A549 (cell line): ENCODE measurements at regions not wholly inside any gene's neighbourhood (a gene's known extent, or its start where the extent isn't known, plus 50 kb on each side); places are given as distances from the start of the nearest gene placed in this dataset.

Experiments
- ATAC-seq, 2 experiments: fragments of 200-7000 bp in 1 of 2; fragments of >200 bp in 1 of 2; cut with Nextera tagmentation in 1 of 2; cut with Tn5 transposase in 1 of 2; 3 replicates each; pipeline versions ENCODE4 v1.8.0 to v1.9.1; 2018 to 2020; ENCODE audit warnings: mild to moderate bottlenecking in 1 of 2, moderate library complexity in 1 of 2
- CTCF ChIA-PET: fragments of 300-600 bp; sonication (Branson Sonifier 250); formaldehyde crosslinking; extraction: SDS; loops from one replicate; lab custom pipeline; 2021; ENCODE audit warnings: antibody characterized with exemption, inconsistent platforms; lab: Yijun Ruan, JAX
- POLR2A ChIA-PET: fragments of 350-600 bp; formaldehyde crosslinking; extraction: SDS; loops from one replicate; lab custom pipeline; 2021; ENCODE audit warnings: antibody characterized with exemption, inconsistent platforms; lab: Yijun Ruan, JAX
- DNase-seq, 2 experiments: peaks; one replicate each; pipeline versions ENCODE4 v3.0.0 to v3.0.0-alpha.2; 2011 to 2016; ENCODE audit warnings: low read depth in 1 of 2, low spot score in 1 of 2
- FAIRE-seq: peaks from 2 replicates; lab custom pipeline; 2011; peaks lifted over from hg19 to GRCh38; lab: Jason Lieb, UNC
- H3K27ac ChIP-seq, 2 experiments: fragments of >200 bp; sonication (Bioruptor Twin); formaldehyde crosslinking; 3 replicates each; pipeline ENCODE4 v1.5.1; 2016 to 2017
- H3K4me1 ChIP-seq: fragments of >200 bp; sonication (Bioruptor Twin); formaldehyde crosslinking; 3 replicates; pipeline ENCODE4 v1.6.1; 2016
- H3K4me2 ChIP-seq: fragments of >200 bp; sonication (Bioruptor Twin); formaldehyde crosslinking; 3 replicates; pipeline ENCODE4 v1.6.1; 2016
- H3K4me3 ChIP-seq: fragments of >200 bp; sonication (Bioruptor Twin); formaldehyde crosslinking; 3 replicates; pipeline ENCODE4 v1.5.1; 2016
- H3K9me3 ChIP-seq: fragments of >200 bp; sonication (Bioruptor Twin); formaldehyde crosslinking; 3 replicates; pipeline ENCODE4 v1.6.1; 2016
- BHLHE40 ChIP-seq: IDR thresholded peaks from 2 replicates; pipeline ENCODE4 v1.6.1; 2012; ENCODE audit warnings: low read depth, low read length, inconsistent platforms
- EHF ChIP-seq: fragments of 250-450 bp; sonication (Bioruptor Pico); IDR thresholded peaks from 2 replicates; pipeline ENCODE4 v1.5.0; 2020; ENCODE audit warnings: mild to moderate bottlenecking
- ESRRA ChIP-seq: fragments of 150-350 bp; IDR thresholded peaks from 2 replicates; pipeline ENCODE4 v1.6.1; 2014; ENCODE audit warnings: mild to moderate bottlenecking, low read length, borderline replicate concordance
- FOSB ChIP-seq: fragments of 250-450 bp; sonication (Bioruptor Pico); IDR thresholded peaks from 2 replicates; pipeline ENCODE4 v1.5.0; 2020; ENCODE audit warnings: mild to moderate bottlenecking, moderate library complexity
- FOXS1 ChIP-seq: fragments of 250-450 bp; sonication (Bioruptor Pico); IDR thresholded peaks from 2 replicates; pipeline ENCODE4 v1.5.0; 2020; ENCODE audit warnings: mild to moderate bottlenecking, moderate library complexity
- GATA3 ChIP-seq: IDR thresholded peaks from 2 replicates; pipeline ENCODE4 v1.6.1; 2012; ENCODE audit warnings: borderline replicate concordance
- HOXA7 ChIP-seq: fragments of 250-450 bp; sonication (Bioruptor Pico); IDR thresholded peaks from 2 replicates; pipeline ENCODE4 v1.5.0; 2020; ENCODE audit warnings: mild to moderate bottlenecking, moderate library complexity
- JUNB ChIP-seq: fragments of >200 bp; sonication (Bioruptor Twin); formaldehyde crosslinking; IDR thresholded peaks from 2 replicates; pipeline ENCODE4 v1.6.1; 2016
- KDM1A ChIP-seq: fragments of 200-600 bp; sonication (generic); IDR thresholded peaks from 2 replicates; pipeline ENCODE4 v1.6.1; 2016; ENCODE audit warnings: low read depth, mild to moderate bottlenecking
- MYC ChIP-seq: IDR thresholded peaks from 2 replicates; pipeline ENCODE4 v1.6.1; 2012; ENCODE audit warnings: mild to moderate bottlenecking, inconsistent platforms, low read length, improper control_type of control experiment, borderline replicate concordance
- NPAS2 ChIP-seq: fragments of 250-450 bp; sonication (Bioruptor Pico); IDR thresholded peaks from 2 replicates; pipeline ENCODE4 v1.8.0; 2022; ENCODE audit warnings: mild to moderate bottlenecking, moderate library complexity, borderline replicate concordance
- NR3C1 ChIP-seq: fragments of >200 bp; sonication (Bioruptor Twin); formaldehyde crosslinking; IDR thresholded peaks from 3 replicates; pipeline ENCODE4 v1.6.1; 2017
- POLR2A ChIP-seq: IDR thresholded peaks from 2 replicates; pipeline ENCODE4 v1.6.1; 2012; ENCODE audit warnings: mild to moderate bottlenecking, low read length
- POLR2AphosphoS2 ChIP-seq: conservative IDR thresholded peaks from 2 replicates; pipeline ENCODE4 v1.6.1; 2012; ENCODE audit warnings: low read length, improper control_type of control experiment, inconsistent platforms
- RARB ChIP-seq: fragments of 250-450 bp; sonication (Bioruptor Pico); IDR thresholded peaks from 2 replicates; pipeline ENCODE4 v1.8.0; 2021; ENCODE audit warnings: mild to moderate bottlenecking, moderate library complexity
- RCOR1 ChIP-seq: fragments of 150-350 bp; IDR thresholded peaks from 2 replicates; pipeline ENCODE4 v1.6.1; 2014; ENCODE audit warnings: antibody characterized with exemption, low read length, low read depth
- RNF2 ChIP-seq: fragments of 200-600 bp; sonication (generic); IDR thresholded peaks from 2 replicates; pipeline ENCODE4 v1.6.1; 2016; ENCODE audit warnings: low read depth, mild to moderate bottlenecking, antibody characterized with exemption, moderate library complexity, borderline replicate concordance
- ZFP36 ChIP-seq: fragments of 450-650 bp; IDR thresholded peaks from 2 replicates; pipeline ENCODE4 v1.6.1; 2014; ENCODE audit warnings: borderline replicate concordance; ENCODE audit not compliant: partially characterized antibody
- ZSCAN20 ChIP-seq: fragments of 250-450 bp; sonication (Bioruptor Pico); IDR thresholded peaks from 2 replicates; pipeline ENCODE4 v1.8.0; 2022; ENCODE audit warnings: mild to moderate bottlenecking, moderate library complexity
- WGBS: methylation state at CpG from one replicate; pipeline ENCODE4 v1.1.6; 2017; ENCODE audit errors: missing lambda C conversion rate; 5-methylcytosine and 5-hydroxymethylcytosine counted together
- TF ChIP-seq, protein P1 (sequence below): fragments of 250-450 bp; sonication (Bioruptor Pico); IDR thresholded peaks from 2 replicates; pipeline ENCODE4 v1.5.0; 2020; ENCODE audit warnings: low read depth, mild to moderate bottlenecking, moderate library complexity
- TF ChIP-seq, protein P2 (sequence below): fragments of >200 bp; sonication (Bioruptor Twin); formaldehyde crosslinking; IDR thresholded peaks from 3 replicates; pipeline ENCODE4 v1.5.1; 2016
- TF ChIP-seq, protein P3 (sequence below): IDR thresholded peaks from 2 replicates; pipeline ENCODE4 v1.6.1; 2012
- TF ChIP-seq, protein P4 (sequence below): fragments of 200-600 bp; sonication (generic); IDR thresholded peaks from 2 replicates; pipeline ENCODE4 v1.6.1; 2016; ENCODE audit warnings: antibody characterized with exemption, mild to moderate bottlenecking, moderate library complexity
- TF ChIP-seq, protein P5 (sequence below): fragments of >200 bp; sonication (Bioruptor Twin); formaldehyde crosslinking; IDR thresholded peaks from 2 replicates; pipeline ENCODE4 v1.6.1; 2016
- TF ChIP-seq, protein P6 (sequence below): IDR thresholded peaks from 2 replicates; pipeline ENCODE4 v1.6.1; 2012

DNA sequence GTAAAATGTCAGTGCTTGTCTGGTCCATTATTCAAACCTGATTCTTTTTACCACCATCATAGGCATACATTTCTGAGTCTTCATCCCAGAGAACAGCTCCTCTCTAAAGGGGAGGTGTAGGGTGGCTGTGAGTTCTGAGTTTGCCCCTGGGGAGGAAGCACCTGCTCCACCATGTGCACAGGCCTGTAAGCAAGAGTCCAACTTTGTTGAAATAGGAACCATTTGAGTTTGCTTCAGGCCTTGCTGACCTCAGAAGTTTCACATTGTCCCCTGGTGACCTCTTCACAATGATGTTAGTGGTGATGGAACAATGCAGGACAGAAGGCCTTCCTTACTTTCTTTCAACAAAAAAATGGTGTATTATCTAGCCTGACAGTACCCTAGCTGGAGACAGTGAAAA lies 54.6 kb upstream of the TOP3B start:
- FAIRE-seq (no peak), DNase-seq (no peak), ATAC-seq (no peak)
- Histone ChIP-seq H3K27ac (no peak overlapping the region), H3K9me3 (no peaks in the 10 kb centered on the region), H3K4me1 (no peaks in the 10 kb centered on the region), H3K4me3 (no peak overlapping the region), H3K4me2 (no peak overlapping the region)
- no peak for TF ChIP-seq EHF (CRISPR knock-in tag)
- TF ChIP-seq, protein P1, sequence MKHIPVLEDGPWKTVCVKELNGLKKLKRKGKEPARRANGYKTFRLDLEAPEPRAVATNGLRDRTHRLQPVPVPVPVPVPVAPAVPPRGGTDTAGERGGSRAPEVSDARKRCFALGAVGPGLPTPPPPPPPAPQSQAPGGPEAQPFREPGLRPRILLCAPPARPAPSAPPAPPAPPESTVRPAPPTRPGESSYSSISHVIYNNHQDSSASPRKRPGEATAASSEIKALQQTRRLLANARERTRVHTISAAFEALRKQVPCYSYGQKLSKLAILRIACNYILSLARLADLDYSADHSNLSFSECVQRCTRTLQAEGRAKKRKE (CRISPR knock-in tag): no peak
- TF ChIP-seq, protein P2, sequence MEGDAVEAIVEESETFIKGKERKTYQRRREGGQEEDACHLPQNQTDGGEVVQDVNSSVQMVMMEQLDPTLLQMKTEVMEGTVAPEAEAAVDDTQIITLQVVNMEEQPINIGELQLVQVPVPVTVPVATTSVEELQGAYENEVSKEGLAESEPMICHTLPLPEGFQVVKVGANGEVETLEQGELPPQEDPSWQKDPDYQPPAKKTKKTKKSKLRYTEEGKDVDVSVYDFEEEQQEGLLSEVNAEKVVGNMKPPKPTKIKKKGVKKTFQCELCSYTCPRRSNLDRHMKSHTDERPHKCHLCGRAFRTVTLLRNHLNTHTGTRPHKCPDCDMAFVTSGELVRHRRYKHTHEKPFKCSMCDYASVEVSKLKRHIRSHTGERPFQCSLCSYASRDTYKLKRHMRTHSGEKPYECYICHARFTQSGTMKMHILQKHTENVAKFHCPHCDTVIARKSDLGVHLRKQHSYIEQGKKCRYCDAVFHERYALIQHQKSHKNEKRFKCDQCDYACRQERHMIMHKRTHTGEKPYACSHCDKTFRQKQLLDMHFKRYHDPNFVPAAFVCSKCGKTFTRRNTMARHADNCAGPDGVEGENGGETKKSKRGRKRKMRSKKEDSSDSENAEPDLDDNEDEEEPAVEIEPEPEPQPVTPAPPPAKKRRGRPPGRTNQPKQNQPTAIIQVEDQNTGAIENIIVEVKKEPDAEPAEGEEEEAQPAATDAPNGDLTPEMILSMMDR: no peak
- TF ChIP-seq POLR2AphosphoS2: no peak
- no peak for TF ChIP-seq RCOR1
- TF ChIP-seq ZSCAN20 (CRISPR knock-in tag): no peak
- no peak for TF ChIP-seq JUNB
- TF ChIP-seq, protein P3, sequence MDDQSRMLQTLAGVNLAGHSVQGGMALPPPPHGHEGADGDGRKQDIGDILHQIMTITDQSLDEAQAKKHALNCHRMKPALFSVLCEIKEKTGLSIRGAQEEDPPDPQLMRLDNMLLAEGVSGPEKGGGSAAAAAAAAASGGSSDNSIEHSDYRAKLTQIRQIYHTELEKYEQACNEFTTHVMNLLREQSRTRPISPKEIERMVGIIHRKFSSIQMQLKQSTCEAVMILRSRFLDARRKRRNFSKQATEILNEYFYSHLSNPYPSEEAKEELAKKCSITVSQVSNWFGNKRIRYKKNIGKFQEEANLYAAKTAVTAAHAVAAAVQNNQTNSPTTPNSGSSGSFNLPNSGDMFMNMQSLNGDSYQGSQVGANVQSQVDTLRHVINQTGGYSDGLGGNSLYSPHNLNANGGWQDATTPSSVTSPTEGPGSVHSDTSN: no peak
- TF ChIP-seq POLR2A: no peak
- TF ChIP-seq KDM1A: no peak
- no peak for TF ChIP-seq NR3C1
- no peak for TF ChIP-seq ESRRA
- TF ChIP-seq NPAS2 (CRISPR knock-in tag): no peak
- TF ChIP-seq BHLHE40: no peak
- TF ChIP-seq MYC: no peak
- no peak for TF ChIP-seq RNF2
- no peak for TF ChIP-seq FOXS1 (CRISPR knock-in tag)
- CTCF ChIA-PET: no interaction called here
- POLR2A ChIA-PET: no interaction called here

DNA sequence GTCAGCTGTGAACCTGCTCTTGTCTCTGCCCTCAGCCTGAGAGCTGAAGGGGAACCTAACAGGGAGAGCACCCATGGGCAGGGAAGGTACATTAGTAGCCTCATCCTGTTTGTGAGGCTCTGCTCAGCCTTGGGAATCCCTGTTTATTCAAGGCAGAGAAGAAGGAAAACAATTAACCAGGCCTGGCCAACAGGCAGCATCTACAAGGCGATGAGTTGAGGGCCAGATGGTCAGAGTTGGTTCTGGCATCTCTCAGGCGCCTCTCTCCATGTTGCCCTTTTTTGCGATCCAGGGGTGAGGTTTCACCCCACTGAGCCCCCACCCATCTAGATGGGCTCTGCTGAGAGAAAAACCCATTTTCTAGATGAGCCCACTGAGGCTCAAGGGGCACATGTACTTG lies 54.0 kb upstream of the TOP3B start:
- ATAC-seq (no peak), FAIRE-seq (no peak), DNase-seq (no peak)
- TF ChIP-seq ZFP36 (no peak), FOSB (no peak), RARB (CRISPR knock-in tag) (no peak), GATA3 (no peak), HOXA7 (CRISPR knock-in tag) (no peak), NPAS2 (CRISPR knock-in tag) (no peak), JUNB (no peak)
- TF ChIP-seq, protein P4, sequence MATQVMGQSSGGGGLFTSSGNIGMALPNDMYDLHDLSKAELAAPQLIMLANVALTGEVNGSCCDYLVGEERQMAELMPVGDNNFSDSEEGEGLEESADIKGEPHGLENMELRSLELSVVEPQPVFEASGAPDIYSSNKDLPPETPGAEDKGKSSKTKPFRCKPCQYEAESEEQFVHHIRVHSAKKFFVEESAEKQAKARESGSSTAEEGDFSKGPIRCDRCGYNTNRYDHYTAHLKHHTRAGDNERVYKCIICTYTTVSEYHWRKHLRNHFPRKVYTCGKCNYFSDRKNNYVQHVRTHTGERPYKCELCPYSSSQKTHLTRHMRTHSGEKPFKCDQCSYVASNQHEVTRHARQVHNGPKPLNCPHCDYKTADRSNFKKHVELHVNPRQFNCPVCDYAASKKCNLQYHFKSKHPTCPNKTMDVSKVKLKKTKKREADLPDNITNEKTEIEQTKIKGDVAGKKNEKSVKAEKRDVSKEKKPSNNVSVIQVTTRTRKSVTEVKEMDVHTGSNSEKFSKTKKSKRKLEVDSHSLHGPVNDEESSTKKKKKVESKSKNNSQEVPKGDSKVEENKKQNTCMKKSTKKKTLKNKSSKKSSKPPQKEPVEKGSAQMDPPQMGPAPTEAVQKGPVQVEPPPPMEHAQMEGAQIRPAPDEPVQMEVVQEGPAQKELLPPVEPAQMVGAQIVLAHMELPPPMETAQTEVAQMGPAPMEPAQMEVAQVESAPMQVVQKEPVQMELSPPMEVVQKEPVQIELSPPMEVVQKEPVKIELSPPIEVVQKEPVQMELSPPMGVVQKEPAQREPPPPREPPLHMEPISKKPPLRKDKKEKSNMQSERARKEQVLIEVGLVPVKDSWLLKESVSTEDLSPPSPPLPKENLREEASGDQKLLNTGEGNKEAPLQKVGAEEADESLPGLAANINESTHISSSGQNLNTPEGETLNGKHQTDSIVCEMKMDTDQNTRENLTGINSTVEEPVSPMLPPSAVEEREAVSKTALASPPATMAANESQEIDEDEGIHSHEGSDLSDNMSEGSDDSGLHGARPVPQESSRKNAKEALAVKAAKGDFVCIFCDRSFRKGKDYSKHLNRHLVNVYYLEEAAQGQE: no peak
- TF ChIP-seq, protein P5, sequence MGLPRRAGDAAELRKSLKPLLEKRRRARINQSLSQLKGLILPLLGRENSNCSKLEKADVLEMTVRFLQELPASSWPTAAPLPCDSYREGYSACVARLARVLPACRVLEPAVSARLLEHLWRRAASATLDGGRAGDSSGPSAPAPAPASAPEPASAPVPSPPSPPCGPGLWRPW: no peak
- TF ChIP-seq, protein P6, sequence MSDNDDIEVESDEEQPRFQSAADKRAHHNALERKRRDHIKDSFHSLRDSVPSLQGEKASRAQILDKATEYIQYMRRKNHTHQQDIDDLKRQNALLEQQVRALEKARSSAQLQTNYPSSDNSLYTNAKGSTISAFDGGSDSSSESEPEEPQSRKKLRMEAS: no peak
- ChIA-PET POLR2A (no interaction called here), CTCF (no interaction called here)
- Histone ChIP-seq H3K27ac (no peak overlapping the region), H3K4me2 (no peak overlapping the region), H3K4me3 (no peak overlapping the region), H3K9me3 (no peaks in the 10 kb centered on the region), H3K4me1 (no peaks in the 10 kb centered on the region)
- WGBS: 89% methylated on average over 3 of the region's 3 CpGs
